Left forelimb (tissue), 1 donor: ENCODE measurements at regions not wholly inside any gene's neighbourhood (a gene's known extent, or its start where the extent isn't known, plus 50 kb on each side); places are given as distances from the start of the nearest gene placed in this dataset.
"Not testable (repeated sequence)": the region's sequence is repeated elsewhere in the genome, so short reads cannot be mapped to it uniquely, and the experiment has no call there.

Experiments used
- DNase-seq: peaks from one replicate; pipeline ENCODE4 v3.0.0-alpha.2; 2018; ENCODE audit warnings: low spot score

DNA sequence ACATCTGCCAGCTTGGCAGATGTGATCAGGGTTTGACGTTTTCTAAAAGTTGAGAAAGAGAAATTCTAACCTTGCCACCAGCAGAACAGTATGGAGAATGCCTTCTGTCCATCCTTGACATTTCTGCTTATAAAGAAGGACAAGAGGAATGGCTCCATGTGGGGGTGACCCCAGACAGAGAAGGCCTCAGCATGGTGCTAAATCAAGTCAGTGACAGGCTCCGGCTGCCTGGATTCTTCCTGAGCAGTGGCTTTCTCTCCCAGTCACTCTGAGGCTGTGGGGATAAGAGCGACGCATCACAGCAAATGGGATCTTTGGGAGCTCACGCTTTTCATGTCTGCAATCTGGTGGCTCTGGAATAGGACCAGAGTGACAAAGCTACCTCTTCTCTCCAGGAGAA is 640.2 kb upstream of the CAMK1G start:
- DNase-seq: no peak

DNA sequence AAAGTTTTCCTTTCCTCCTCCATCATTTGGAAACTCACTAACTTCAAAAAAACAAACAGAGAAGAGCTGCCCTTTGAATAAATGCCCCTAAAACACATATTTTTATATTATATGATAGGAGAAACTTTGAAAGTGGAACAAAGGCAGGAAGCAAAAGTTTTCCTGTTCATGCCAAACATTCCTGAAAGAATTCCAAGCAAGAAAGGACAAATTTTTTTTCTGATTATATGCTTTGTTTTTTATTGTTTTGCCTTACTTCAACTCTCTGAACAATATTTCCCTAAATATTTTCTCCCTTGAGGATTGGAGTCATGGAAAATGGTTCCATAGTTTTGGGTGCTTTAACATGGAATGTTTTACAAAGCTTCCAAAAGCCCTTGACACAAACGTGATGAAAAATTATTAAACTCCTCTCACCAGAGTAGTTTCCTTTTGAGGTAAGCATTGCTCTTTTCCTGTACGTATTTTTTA is 638.5 kb upstream of the CAMK1G start:
- no peak for DNase-seq

DNA sequence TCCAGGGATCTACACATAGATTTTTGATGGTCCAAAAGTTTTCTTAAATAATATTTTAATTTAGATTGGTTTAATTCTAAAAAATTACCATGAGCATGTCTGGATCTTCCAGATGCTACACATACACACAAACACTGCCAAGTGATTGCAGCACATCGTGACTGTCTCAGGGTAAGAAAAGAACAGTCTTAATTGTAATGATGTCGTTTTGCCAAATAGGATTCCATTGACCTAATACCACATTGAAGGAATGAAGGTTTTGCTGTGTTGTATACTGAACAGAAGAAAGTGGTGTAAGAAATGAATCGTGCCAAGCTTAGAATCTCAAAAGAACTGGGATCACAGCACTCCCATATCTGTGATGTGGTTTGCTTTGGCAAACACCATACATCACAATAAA is 633.3 kb upstream of the CAMK1G start:
- no peak for DNase-seq

GRCh38 chr1:208951026-208951525 is 632.4 kb upstream of the CAMK1G start:
- no peak for DNase-seq

GRCh38 chr1:208951908-208952307 is 631.6 kb upstream of the CAMK1G start:
- no peak for DNase-seq

DNA sequence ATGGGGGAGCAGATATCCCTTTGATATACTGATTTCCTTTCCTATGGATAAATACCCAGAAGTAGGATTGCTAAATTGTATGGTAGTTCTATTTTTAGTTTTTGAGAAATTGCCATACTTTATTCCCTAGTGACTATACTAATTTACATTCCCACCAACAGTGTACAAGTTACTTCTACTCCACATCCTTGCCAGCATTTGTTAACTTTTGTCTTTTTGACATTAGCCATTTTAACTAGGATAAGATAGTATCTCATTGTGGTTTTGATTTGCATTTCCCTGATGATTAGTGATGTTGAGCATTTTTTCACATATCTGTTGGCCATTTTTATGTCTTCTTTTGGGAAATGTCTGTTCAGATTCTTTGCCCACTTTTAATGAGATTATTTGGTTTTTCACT is 620.6 kb upstream of the CAMK1G start:
- no peak for DNase-seq

- DNase-seq: no peak
Observed at GRCh38 chr1:208965351-208965750, 618.2 kb upstream of the CAMK1G start.

- DNase-seq: no peak
Observed at GRCh38 chr1:208967334-208967733, 616.2 kb upstream of the CAMK1G start.

GRCh38 chr1:208974717-208975116 is 608.8 kb upstream of the CAMK1G start:
- DNase-seq: no peak

- no peak for DNase-seq
Observed at GRCh38 chr1:208975456-208975855, 608.1 kb upstream of the CAMK1G start.

- DNase-seq: no peak
Observed at GRCh38 chr1:208977012-208977411, 606.5 kb upstream of the CAMK1G start.

DNA sequence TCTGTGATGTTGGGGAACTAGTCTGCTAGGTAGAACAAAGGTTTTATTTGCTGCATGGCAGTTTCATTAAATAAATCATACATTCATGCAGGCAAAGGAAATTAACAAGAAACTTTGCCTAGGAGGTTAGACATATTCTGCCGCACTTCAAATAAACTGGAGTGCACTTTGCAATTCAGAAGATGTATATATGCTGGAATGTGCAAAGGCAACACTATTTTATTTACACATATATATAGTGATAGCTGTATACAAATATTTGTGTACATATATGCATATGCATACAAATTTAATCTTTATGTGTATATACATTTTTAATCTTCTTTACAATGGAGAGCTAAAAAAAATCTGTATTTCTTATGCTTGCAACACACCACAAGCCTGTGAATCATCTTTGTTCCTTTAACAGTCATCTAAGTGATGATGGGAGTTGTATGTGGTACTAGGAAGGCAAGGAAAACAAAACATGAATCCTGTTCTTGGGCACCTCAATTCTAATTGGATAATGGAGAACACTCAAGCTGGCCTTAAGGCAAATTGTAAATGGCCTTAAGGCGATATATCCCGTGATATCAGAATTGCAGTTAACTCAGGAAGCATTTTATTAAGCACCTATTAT is 605.8 kb upstream of the CAMK1G start:
- DNase-seq: no peak

- no peak for DNase-seq
Observed at GRCh38 chr1:208979776-208980175, 603.7 kb upstream of the CAMK1G start.

- DNase-seq: no peak
Observed at GRCh38 chr1:208980605-208981004, 602.9 kb upstream of the CAMK1G start.

DNA sequence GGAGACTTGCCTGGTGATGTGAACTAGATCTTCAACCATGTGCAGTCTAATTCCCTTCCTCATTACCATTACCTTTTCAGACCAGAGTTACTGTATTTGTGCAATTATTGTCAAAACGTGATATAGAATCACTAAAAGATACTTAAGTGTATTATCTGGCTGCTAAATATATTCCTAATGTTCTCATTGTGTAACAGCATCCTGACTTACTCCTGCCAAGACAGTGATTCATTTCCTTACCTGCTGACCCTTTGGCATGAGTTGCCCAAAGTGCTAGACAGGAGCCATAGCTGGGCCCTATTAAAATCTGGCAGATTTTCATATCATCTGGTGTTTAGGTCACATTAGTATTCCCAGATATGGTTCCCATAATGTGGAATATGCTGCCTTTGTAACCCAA is 598.3 kb upstream of the CAMK1G start:
- no peak for DNase-seq

DNA sequence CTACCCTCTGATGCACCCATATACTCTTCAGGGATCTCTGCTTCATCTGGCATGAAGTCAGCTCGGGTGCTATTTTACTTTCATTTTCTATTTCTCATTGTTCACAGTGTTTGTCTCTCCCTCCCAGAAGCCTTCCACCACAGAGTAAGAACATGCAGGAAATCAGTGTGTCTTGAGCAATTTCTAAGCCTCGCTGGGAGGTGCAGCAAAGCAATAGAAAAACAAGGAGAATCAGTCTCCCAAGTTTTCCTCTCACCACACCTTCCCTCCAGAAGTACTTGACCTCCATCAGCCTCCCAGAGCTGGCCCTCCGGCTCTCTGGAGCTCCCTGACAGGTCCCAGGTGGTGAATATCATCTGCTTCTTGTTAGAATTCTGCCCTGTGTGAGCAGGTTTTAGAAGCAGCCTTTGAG is 594.7 kb upstream of the CAMK1G start:
- no peak for DNase-seq

- no peak for DNase-seq
Observed at GRCh38 chr1:208990456-208990855, 593.1 kb upstream of the CAMK1G start.

DNA sequence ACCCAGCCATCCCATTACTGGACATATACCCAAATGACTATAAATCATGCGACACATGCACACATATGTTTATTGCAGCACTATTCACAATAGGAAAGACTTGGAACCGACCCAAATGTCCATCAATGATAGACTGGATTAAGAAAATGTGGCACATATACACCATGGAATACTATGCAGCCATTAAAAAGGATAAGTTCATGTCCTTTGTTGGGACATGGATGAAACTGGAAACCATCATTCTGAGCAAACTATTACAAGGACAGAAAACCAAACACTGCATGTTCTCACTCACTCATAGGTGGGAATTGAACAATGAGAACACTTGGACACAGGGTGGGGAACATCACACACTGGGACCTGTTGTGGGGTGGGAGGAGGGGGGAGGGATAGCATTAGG is 586.5 kb upstream of the CAMK1G start:
- DNase-seq: not testable (repeated sequence)

GRCh38 chr1:208997726-208998312 is 585.7 kb upstream of the CAMK1G start:
- DNase-seq: no peak

DNA sequence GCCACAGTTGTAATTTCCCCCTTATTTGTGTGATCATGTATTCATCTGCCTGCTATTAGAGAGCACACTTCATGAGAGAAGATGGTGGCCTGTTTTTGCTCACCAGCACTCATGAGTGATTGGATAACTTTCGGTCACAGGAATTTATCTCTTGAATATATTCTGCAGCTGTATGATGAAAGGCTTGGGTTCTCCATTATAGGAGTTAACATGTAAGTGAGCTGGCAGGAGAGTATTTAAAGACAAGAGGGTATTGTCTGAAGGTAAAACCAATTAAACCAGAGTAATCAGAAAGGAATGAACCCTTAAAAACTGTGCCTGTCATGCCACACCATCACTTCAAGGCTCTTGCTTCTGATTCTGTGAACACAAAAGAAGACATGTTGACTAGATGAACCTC is 574.9 kb upstream of the CAMK1G start:
- DNase-seq: no peak

DNA sequence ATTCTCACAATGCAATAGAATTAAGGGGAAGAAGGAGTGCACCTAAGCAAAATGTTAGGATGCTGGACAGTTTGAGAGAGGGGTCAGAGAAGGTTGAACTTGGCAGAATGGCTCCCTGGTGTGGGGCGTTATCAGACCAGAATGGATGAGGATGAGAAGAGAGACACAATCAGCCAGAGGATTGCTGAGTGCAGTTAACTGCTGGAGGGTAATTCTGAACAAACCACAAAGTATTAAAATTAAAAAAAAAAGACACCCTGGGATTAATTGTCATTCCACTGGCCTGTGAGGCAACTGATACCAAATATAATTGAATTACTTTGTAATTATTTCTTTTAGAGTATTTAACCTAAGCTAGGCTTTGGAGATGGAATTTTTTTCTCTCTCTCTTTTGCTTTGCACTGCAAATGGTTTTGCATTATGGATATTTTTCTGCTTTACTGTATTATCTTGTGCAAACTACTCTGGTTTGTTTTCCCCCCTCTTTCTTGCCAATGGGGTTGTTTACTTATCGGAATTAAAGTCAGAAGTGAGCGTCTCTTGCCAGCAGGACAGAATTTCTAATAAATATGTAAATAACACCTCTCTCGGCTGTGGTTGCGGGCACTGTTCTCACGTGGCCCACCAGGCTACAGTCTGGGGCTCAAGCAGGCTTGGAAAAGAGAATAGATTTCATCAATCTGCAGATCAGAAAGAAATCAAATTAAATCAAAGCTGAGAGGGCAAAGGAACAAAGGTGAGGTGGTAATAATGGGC is 572.9 kb upstream of the CAMK1G start:
- DNase-seq: no peak

DNA sequence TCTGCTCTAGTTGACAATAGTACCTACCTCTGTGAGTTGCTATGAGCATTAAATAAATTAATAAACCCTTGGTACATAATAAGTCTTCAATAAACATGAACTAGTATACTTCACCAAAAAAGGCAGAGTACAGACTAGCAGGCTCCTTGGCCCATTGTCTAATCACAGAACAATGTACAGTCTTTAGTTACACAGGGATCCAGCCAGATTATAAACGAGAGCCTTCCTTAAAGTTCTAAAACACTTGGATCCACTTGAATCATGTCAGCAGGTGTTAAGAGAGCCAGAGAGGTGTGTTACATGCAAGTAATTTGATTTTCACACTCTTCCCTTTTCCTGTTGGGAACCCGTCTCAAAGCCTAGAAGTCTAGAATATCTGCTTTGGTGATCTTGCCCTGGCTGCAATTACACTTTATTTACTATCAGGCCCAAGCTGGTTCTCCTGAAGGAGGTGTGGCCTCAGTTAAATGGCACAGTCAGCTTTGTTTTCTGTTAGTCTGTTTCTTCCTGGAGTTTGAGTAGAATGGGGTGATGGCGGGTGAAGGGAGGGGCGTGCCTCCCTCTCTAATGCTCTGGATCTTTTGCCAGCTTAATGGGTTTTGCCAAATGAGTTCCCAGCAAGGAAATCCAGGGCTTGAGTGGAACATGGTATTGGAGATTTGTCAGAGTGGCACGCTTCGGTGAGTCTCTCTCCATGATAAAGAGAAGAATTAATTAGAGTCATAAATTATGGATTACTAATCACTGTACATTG is 570.9 kb upstream of the CAMK1G start:
- DNase-seq: no peak
